ENCODE measurements at regions not wholly inside any gene's neighbourhood (a gene's known extent, or its start where the extent isn't known, plus 50 kb on each side); places are given as distances from the start of the nearest gene placed in this dataset.

DNA sequence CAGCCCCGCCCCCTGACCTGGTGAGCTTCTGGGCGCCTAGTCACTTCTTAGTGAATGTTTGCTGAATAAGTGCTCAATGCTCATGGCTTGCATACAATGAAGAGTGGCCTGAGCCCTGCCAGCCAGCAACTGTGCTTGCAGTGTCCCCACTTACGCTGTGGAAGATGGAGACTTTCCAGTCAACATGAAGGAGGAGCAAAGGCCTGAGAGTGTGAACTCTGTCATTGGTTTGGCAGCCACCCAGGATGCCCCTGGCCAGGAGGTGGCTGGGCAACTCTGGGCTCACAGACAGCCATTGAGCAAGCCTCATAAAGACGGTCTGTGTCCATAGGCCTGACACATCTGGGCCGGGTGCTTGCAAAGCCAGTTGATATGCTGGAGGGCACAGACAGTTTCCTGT, 72.1 kb upstream of the MAMLD1 start:
- DNase-seq (ENCODE audit: low read depth in 2 of 3, low spot score in 2 of 3): no peak

GRCh38 chrX:150293311-150294013, 69.7 kb upstream of the MAMLD1 start:
- DNase-seq (ENCODE audit: low read depth in 2 of 3, low spot score in 2 of 3): no peak

- DNase-seq (ENCODE audit: low read depth in 2 of 3, low spot score in 2 of 3): no peak
Measured at GRCh38 chrX:150298841-150299551, 64.1 kb upstream of the MAMLD1 start.

DNA sequence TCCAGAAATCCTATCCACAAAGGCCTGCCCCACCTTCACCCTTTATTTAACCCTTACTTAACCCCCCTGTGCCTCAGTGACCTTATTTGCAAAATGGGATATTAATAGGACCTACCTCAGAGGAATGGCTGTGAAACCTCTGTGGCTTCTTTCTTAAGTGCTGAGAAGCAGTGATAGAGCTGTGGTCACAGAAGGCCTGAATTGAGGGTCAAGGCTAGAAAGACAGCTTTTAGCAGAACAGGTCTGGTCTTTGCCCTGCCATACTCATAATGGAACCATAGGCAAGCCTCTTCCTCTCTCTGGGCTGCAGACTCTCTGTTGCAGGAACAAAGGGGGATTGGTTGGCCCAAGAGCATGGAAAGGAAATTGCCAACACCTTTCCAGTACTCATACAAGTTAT, 63.5 kb upstream of the MAMLD1 start:
- no peak for DNase-seq (ENCODE audit: low read depth in 2 of 3, low spot score in 2 of 3)

DNA sequence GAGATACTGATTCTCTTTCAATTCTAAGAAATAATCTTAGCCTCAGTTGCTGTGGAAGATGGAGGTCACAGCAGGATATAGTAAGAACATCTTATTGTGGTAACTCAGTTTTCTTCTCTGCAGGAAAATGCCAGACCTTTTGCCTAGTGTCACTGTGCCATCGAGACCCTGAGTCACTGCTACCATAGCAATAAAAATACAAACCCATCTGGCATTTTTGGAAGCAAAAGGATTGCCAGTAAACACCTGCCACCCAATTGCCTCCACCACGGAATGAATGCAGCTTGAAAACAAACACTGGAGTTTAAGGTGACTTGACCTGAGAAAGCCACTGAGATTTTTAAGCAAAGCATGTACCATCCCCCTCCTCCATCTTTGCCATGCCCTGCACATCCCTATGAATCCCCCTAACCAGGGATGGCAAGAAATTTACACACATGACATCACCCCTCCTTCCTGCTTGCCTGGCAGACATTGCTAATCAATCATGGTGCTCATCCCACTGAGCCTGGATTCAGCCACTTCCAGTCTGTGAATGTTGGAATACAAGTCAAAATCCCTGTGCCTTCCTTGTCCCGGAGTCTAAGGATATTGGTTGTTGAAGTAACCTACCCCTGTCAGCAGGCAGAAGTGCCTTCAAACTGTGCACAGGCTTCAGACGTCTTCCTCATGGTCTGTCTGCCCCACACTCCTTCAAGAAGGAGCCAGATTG, 59.6 kb upstream of the MAMLD1 start:
- no peak for DNase-seq (ENCODE audit: low read depth in 2 of 3, low spot score in 2 of 3)

GRCh38 chrX:150306002-150306401, 57.1 kb upstream of the MAMLD1 start:
- no peak for DNase-seq (ENCODE audit: low read depth in 2 of 3, low spot score in 2 of 3)

DNA sequence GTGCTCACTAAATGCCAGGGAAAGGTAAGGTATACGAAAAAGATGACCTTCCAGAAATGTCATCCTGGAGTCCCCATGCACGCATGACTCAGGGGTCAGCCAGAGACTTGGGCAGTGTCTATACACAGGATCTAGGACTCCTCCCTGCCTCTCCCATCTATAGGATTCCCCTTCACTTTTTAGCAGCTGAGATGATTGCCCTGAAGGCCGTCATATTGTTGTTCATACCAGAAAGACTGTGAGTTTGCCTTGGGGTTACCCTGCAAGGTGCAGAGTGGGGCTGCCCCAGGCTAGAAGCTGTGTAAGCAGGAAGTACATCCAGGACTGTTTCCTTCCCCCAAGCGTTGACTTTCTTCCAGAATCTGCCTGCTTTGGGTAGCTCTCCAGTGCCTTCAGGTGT, 55.1 kb upstream of the MAMLD1 start:
- DNase-seq (ENCODE audit: low read depth in 2 of 3, low spot score in 2 of 3): no peak

- DNase-seq (ENCODE audit: low read depth in 2 of 3, low spot score in 2 of 3): no peak
Measured at GRCh38 chrX:150308532-150309157, 54.5 kb upstream of the MAMLD1 start.

DNA sequence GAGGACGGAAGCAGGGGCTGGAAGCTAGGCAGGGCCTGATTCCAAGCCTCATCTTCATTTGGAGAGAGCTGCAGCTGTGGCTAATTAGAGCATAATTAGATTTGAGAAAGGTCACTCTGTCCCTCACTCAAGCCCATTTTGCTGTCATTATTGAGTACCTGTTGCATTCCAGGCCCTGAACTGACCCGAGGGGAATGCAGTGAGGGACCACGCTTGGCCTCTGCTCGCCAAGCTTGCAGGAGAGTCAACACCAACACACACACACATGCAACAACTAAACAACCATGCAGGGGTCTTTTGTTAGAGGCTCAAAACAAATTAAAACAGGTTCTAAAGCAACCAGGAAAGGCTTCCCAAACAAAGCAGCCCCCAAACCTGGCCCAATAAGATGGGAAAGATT, 52.7 kb upstream of the MAMLD1 start:
- no peak for DNase-seq (ENCODE audit: low read depth in 2 of 3, low spot score in 2 of 3)

GRCh38 chrX:150310881-150311280, 52.2 kb upstream of the MAMLD1 start:
- DNase-seq (ENCODE audit: low read depth in 2 of 3, low spot score in 2 of 3): no peak

DNA sequence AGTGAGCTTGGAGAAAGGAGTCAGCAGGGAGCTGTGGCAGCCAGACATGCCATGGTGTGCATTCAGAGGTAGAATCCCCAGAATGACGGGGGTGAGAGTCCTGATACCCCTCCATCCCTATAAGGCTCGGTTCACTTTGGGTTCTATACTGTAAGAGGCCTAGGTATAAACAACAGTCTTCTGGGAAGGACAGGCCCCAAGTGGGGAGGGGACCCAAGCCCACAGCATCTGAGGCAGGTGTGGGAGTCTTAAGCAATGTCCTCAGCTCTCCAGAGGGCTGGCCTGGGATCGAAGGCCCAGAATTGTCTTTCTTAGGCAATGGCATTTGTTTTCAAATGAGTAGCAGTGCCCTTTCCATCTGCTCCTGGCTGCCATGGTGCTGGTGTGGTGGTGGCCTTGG, 50.2 kb upstream of the MAMLD1 start:
- no peak for DNase-seq (ENCODE audit: low read depth in 2 of 3, low spot score in 2 of 3)

Data from activated CD8-positive, alpha-beta memory T cell treated with anti-CD3 and anti-CD28 coated beads for 48 hours (primary cell).